ENCODE measurements at regions not wholly inside any gene's neighbourhood (a gene's known extent, or its start where the extent isn't known, plus 50 kb on each side); places are given as distances from the start of the nearest gene placed in this dataset.

DNA sequence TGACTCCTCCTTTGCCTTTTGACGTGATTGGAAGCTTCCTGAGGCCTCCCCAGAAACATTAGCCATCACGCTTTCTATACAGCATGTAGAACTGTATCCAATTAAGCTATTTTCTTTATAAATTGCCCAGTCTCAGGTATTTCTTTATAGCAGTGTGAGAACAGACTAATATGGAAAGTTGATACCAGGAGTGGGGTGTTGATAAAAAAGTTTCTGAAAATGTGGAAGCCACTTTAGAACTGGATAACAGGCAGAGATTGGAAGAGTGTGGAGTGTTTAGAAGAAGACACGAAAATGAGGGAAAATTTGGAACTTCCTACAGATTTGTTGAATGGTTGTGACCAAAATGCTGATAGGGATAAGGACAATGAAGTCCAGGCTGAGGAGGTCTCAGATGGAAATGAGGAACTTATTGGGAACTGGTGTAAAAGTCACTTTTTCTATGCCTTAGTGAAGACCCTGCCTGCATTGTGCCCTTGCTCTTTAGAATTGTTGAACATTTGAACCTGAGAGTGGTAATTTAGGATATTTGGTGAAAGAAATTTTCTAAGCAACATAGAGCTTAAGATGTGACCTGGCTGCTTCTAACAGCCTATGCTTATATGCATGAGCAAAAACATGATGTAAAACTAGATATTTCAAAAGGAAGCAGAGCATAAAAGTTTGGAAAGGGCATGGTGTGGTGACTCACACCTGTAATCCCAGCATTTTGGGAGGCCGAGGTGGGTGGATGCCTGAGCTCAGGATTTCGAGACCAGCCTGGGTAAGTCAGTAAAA is 969.7 kb downstream of the DSC3 start:
- DNase-seq (ENCODE audit: low spot score): no peak

- no peak for DNase-seq (ENCODE audit: low spot score)
Measured at GRCh38 chr18:30066288-30066687, 976.3 kb downstream of the DSC3 start.

- no peak for DNase-seq (ENCODE audit: low spot score)
Measured at GRCh38 chr18:30057398-30057797, 985.1 kb downstream of the DSC3 start.

DNA sequence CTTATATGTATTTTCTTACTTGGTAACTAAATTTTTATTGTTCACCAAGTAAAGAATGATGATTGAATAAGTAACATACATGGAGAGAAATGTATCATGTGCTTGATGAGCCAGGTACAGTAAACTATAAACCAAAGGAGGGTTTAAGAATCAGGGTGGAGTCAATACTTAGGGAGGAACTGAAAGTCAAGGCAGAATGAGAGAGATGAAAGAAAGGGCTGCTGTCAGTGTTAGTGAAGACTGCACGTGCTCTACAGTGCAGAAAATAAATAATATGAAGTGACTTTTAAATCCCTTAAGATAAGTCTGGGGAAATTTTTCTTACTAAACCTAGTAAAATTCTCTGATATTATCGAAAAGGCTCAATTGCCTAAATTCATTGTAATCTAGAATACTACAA is 986.0 kb downstream of the DSC3 start:
- DNase-seq (ENCODE audit: low spot score): no peak

DNA sequence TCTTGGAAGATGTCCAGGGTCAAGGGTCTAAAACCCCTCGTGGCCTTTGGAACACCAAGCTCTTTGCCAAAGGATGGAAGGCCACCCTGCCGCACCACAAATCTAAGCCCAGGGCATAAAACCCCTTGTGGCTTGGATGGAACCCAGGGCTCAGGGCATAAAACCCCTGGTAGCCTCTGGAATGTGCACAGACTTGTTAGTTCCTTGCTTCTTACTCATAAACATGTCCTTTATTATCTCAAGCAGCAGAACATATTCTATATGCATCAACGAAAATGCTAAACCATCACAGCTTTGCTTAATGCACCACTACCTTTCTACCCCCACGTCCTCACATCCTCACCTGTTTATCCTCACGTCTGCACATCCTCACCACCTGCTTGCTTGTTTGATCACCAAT is 998.0 kb downstream of the DSC3 start:
- DNase-seq (ENCODE audit: low spot score): no peak

- no peak for DNase-seq (ENCODE audit: low spot score)
Measured at GRCh38 chr18:30039201-30039600, 1003.3 kb downstream of the DSC3 start.

DNA sequence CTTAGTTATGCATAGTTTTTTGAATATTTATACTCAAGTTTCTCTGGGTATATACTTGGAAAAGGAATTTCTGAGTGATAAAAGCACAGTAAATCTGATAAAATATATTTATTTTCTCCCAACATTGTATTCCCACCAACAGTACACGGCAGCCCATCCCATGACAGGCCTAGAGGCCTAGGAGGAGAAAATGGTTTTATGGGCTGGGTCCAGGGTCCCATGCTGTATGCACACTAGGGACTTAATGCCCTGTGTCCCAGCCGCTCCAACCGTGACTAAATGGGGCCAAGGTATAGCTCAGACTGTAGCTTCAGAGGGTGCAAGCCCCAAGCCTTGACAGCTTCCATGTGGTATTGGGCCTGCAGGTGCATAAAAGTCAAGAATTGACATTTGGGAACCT is 1007.7 kb downstream of the DSC3 start:
- no peak for DNase-seq (ENCODE audit: low spot score)

DNA sequence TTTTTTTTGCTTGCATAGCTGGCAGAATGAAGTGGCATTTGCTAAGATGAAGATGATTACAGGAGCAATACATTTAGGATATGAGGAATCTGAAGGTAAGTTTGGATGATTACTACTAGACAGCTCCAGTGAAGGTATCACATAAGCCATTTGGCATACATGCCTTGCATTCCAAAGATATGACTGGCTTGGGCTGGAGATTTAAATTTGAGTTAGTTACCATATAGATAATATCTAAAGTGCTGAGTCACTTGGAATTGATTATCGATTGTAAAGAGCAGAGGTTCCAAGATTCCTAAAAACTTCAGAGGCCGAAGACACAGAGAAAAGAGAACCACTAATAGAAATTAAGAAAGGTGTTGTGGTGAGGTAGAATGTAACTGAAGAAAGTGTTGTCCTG is 1026.4 kb downstream of the DSC3 start:
- no peak for DNase-seq (ENCODE audit: low spot score)

- DNase-seq (ENCODE audit: low spot score): no peak
Measured at GRCh38 chr18:30004965-30005364, 1037.6 kb downstream of the DSC3 start.

DNA sequence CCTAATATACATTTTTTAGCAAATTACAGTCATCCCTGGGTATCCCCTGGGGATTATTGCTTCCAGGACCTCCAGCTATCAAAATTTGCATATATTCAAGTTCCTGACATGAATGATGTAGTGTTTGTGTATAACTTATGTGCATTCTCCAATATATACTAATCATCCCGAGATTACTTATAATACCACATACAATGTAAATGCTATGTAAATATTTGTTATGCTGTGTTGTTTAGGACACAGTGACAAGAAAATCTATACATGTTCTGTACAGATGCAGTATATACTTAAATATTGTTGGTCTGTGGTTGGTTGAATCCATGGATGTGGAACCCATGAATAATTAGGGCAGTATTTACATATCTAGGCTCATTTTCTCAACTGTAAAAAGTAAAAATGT is 1060.3 kb downstream of the DSC3 start:
- DNase-seq (ENCODE audit: low spot score): no peak

GRCh38 chr18:29979881-29980280 is 1062.7 kb downstream of the DSC3 start:
- DNase-seq (ENCODE audit: low spot score): no peak

- DNase-seq (ENCODE audit: low spot score): no peak
Measured at GRCh38 chr18:29969876-29970275, 1072.7 kb downstream of the DSC3 start.

DNA sequence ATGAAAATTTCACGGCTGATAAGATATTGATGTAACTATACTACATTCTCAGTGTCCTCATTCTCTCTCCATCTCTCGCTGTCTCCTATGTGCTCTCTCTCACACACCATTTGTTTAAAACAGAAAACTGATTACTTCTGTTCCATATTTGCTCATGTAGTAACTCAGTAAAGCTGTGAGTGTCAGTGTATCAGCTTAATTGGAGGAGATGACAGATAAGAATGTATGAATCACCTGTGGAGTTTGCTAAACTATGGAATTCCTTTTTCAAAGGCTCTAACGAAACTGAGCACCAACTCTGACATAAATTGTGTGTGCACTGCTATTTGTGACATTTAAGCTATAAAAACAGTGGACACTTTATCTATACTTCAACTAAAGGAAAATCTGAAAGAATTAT is 1080.0 kb downstream of the DSC3 start:
- DNase-seq (ENCODE audit: low spot score): no peak

- DNase-seq (ENCODE audit: low spot score): no peak
Measured at GRCh38 chr18:29960539-29960938, 1082.0 kb downstream of the DSC3 start.

GRCh38 chr18:29930231-29930630 is 1112.3 kb downstream of the DSC3 start:
- DNase-seq (ENCODE audit: low spot score): no peak

DNA sequence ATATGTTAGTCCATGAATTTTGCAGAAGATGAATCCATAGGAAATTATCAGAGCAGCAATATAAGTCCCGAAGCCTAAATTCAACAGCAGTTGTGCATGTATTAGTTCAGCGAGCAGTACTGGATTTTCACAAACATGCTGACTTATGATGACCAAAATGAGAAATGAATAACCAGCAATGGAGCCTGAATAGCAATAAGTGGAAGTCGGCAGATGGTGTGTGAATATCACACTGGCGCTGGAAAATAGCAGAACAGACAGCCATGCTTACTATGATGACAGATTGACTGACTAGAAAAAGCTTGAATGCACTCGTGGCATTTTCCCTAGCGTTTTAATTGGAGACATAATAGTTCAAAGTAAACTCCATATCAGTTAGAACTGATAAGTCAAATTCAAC is 1114.5 kb downstream of the DSC3 start:
- peak; percentile 19 for DNase-seq (ENCODE audit: low spot score)

GRCh38 chr18:29925566-29925965 is 1117.0 kb downstream of the DSC3 start:
- DNase-seq (ENCODE audit: low spot score): no peak

DNA sequence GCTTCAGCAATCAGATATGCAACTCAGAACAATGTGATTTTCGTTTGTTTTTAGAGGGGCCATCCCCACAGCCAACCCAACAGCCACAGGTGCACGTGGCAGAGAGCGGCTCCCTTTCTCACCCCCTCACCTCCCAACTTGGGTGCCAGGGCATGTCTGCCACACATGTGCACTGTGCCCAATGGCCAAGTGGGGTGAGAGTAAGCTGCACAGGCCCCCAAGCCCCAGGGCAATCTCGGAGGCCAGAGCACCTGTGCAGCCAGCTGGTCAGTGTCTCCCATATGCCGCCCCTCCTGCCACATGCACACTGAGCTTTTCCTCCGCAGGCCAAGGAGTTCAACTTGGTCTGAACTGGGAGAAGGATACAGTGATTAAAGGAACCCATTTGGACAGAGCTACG is 1130.2 kb downstream of the DSC3 start:
- DNase-seq (ENCODE audit: low spot score): no peak

DNA sequence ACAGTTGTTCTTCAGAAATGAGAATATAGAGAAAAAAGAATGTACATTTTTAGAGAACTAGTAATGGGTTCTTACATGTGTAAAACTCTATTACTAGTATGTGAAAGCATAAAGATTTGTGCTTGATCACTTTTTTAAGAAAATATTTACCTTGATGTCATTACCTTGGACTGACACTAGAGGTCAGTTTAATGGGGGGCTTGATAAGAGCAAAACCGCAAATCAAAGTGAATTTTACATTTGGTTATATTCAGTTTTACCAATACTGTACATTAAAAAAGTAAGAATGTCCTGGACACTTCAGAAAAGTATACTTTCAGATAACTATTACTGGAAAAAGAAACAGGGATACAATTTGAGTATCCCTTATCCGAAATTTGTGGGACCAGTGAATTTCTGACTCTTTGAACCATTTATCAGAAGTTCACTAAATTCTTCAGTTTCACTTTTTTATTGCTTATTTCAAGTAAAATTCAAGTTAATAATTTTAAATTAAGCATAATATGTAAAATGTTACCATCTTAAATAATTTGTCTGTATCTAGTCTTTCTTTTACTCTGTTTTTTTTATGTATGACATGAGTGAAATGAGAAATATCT is 1149.5 kb downstream of the DSC3 start:
- DNase-seq (ENCODE audit: low spot score): no peak

- DNase-seq (ENCODE audit: low spot score): no peak
Measured at GRCh38 chr18:29883114-29883513, 1159.4 kb downstream of the DSC3 start.

DNA sequence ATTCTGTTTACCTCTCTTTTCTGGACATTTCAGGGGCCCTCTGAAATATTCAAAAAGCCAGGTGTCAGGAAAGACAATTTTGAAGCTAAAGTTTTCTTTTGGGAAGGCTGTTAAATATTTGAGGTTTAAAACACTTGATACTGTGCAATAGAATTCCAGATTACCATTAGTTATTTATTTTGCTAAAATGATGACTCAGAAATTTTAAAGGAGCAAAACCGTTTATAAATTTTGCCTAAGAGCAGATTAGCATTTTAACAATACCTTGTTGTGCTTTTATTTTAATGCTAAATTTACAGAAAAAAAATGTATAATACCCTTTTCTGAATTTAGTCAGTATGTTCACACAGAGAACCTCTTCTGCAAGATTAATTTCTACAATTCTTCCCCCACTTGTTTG is 1159.9 kb downstream of the DSC3 start:
- DNase-seq (ENCODE audit: low spot score): no peak

DNA sequence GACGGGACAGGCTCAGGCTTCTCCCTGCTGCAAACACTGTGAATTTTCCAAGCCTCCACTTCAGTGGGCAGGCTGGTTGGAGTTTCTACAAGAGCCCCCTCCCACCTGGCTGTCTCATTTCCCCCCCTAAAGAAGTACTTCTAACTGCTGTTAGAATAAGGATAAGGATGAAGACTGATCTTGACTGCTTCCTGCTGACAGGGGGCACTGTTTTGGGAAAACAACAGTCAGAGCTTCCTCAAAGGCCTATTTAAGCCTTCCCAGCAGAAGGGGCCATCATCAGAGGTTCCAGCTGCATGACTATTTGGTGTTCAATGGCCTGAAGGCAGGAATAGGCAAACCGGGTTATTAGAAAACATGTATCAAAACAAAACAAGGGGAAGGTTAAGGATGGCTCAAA is 1162.8 kb downstream of the DSC3 start:
- no peak for DNase-seq (ENCODE audit: low spot score)

GRCh38 chr18:29874519-29875098 is 1167.9 kb downstream of the DSC3 start:
- peak; percentile 46 for DNase-seq (ENCODE audit: low spot score)

GRCh38 chr18:29873211-29873610 is 1169.3 kb downstream of the DSC3 start:
- no peak for DNase-seq (ENCODE audit: low spot score)
